DND-41 (cell line): ENCODE measurements at regions not wholly inside any gene's neighbourhood (a gene's known extent, or its start where the extent isn't known, plus 50 kb on each side); places are given as distances from the start of the nearest gene placed in this dataset.
A peak's percentile ranks its signal among the peaks of the same experiment; 100 is the strongest.

Source experiments
- EZH2 ChIP-seq: IDR thresholded peaks from 3 replicates; pipeline ENCODE4 v1.6.1; 2012; ENCODE audit warnings: borderline replicate concordance, low read depth, mild to moderate bottlenecking, moderate library complexity, low read length, inconsistent platforms; ENCODE audit not compliant: severe bottlenecking
- TF ChIP-seq, protein P1 (sequence below): IDR thresholded peaks from 2 replicates; pipeline ENCODE4 v1.5.1; 2012; ENCODE audit warnings: borderline replicate concordance, low read length, moderate library complexity, mild to moderate bottlenecking; ENCODE audit not compliant: poor library complexity, severe bottlenecking; ENCODE audit errors: extremely low read depth

DNA sequence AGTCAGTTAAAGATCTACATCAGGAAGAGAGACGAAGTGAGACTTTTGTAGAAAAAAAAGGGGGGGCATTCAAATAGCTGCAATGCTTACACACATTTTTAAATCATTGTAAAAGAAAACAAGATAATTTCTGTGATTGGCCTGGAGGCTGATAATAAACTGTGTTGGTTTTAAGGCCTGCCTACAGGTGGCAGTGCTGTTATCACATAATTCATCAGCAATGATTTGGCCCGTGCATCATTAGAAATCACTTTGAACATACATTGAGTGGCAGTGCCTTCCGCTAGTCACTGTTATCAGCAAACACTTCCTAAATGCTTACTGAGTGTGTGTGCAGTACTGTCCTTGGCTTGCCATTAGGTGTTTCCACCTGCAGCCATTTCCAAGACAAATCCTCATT, 831.9 kb downstream of the TRIML1 start:
- TF ChIP-seq, protein P1, sequence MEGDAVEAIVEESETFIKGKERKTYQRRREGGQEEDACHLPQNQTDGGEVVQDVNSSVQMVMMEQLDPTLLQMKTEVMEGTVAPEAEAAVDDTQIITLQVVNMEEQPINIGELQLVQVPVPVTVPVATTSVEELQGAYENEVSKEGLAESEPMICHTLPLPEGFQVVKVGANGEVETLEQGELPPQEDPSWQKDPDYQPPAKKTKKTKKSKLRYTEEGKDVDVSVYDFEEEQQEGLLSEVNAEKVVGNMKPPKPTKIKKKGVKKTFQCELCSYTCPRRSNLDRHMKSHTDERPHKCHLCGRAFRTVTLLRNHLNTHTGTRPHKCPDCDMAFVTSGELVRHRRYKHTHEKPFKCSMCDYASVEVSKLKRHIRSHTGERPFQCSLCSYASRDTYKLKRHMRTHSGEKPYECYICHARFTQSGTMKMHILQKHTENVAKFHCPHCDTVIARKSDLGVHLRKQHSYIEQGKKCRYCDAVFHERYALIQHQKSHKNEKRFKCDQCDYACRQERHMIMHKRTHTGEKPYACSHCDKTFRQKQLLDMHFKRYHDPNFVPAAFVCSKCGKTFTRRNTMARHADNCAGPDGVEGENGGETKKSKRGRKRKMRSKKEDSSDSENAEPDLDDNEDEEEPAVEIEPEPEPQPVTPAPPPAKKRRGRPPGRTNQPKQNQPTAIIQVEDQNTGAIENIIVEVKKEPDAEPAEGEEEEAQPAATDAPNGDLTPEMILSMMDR, result peak; percentile 10
- no peak for TF ChIP-seq EZH2
